Endodermal cell (in vitro differentiated cells): ENCODE measurements at regions not wholly inside any gene's neighbourhood (a gene's known extent, or its start where the extent isn't known, plus 50 kb on each side); places are given as distances from the start of the nearest gene placed in this dataset.
A peak's percentile ranks its signal among the peaks of the same experiment; 100 is the strongest.

Experiments used
- DNase-seq: peaks from one replicate; pipeline ENCODE4 v3.0.0-alpha.2; 2017
- H3K27ac ChIP-seq: 2 replicates; pipeline ENCODE4 v1.5.1; 2013; ENCODE audit warnings: mild to moderate bottlenecking, low read depth, low read length, moderate library complexity
- H3K27me3 ChIP-seq: 2 replicates; pipeline ENCODE4 v1.6.1; 2013; ENCODE audit warnings: mild to moderate bottlenecking, low read length, moderate library complexity; ENCODE audit not compliant: insufficient read depth, control insufficient read depth, poor library complexity, severe bottlenecking
- H3K36me3 ChIP-seq: 2 replicates; pipeline ENCODE4 v1.7.0; 2013; ENCODE audit warnings: mild to moderate bottlenecking, low read length, moderate library complexity; ENCODE audit not compliant: control insufficient read depth, insufficient read depth
- H3K4me1 ChIP-seq: one replicate; pipeline ENCODE4 v1.7.0; 2013; ENCODE audit warnings: low read length; ENCODE audit not compliant: control insufficient read depth, insufficient read depth
- H3K4me3 ChIP-seq: 2 replicates; pipeline ENCODE4 v1.5.1; 2013; ENCODE audit warnings: mild to moderate bottlenecking, low read length, moderate library complexity
- H3K9ac ChIP-seq: 2 replicates; pipeline ENCODE4 v1.6.1; 2013; ENCODE audit warnings: mild to moderate bottlenecking, low read length, moderate library complexity; ENCODE audit not compliant: poor library complexity, severe bottlenecking; ENCODE audit errors: extremely low read depth
- H3K9me3 ChIP-seq: 2 replicates; pipeline ENCODE4 v1.6.1; 2013; ENCODE audit warnings: mild to moderate bottlenecking, low read length, moderate library complexity; ENCODE audit not compliant: control insufficient read depth
- H3K27ac Mint-ChIP-seq: 2 replicates; pipeline ENCODE4 v1.8.0; 2020; ENCODE audit warnings: mixed read lengths
- H3K27me3 Mint-ChIP-seq: 2 replicates; pipeline ENCODE4 v1.8.0; 2021; ENCODE audit warnings: mild to moderate bottlenecking, mixed read lengths; ENCODE audit not compliant: insufficient read depth
- H3K36me3 Mint-ChIP-seq: 2 replicates; pipeline ENCODE4 v1.8.0; 2020; ENCODE audit warnings: low read depth, mixed read lengths
- H3K4me1 Mint-ChIP-seq: 2 replicates; pipeline ENCODE4 v1.8.0; 2020; ENCODE audit warnings: mixed read lengths
- H3K4me3 Mint-ChIP-seq: 2 replicates; pipeline ENCODE4 v1.8.0; 2020; ENCODE audit warnings: mild to moderate bottlenecking, moderate library complexity, mixed read lengths
- H3K9me3 Mint-ChIP-seq: 2 replicates; pipeline ENCODE4 v1.8.0; 2020; ENCODE audit warnings: mild to moderate bottlenecking, mixed read lengths
- WGBS, 2 experiments: methylation state at CpG; one replicate each; pipeline versions ENCODE4 v1.1.5 to v1.1.7; 2013; ENCODE audit warnings: missing lambda C conversion rate in 2 of 2, mixed read lengths in 1 of 2; ENCODE audit not compliant: insufficient coverage in 1 of 2, insufficient read length in 1 of 2; 5-methylcytosine and 5-hydroxymethylcytosine counted together
- TF ChIP-seq, protein P1 (sequence below): fragments of 200-600 bp; sonication (generic); conservative IDR thresholded peaks from 2 replicates; pipeline ENCODE4 v1.5.0; 2021; ENCODE audit warnings: antibody characterized with exemption, mild to moderate bottlenecking

DNA sequence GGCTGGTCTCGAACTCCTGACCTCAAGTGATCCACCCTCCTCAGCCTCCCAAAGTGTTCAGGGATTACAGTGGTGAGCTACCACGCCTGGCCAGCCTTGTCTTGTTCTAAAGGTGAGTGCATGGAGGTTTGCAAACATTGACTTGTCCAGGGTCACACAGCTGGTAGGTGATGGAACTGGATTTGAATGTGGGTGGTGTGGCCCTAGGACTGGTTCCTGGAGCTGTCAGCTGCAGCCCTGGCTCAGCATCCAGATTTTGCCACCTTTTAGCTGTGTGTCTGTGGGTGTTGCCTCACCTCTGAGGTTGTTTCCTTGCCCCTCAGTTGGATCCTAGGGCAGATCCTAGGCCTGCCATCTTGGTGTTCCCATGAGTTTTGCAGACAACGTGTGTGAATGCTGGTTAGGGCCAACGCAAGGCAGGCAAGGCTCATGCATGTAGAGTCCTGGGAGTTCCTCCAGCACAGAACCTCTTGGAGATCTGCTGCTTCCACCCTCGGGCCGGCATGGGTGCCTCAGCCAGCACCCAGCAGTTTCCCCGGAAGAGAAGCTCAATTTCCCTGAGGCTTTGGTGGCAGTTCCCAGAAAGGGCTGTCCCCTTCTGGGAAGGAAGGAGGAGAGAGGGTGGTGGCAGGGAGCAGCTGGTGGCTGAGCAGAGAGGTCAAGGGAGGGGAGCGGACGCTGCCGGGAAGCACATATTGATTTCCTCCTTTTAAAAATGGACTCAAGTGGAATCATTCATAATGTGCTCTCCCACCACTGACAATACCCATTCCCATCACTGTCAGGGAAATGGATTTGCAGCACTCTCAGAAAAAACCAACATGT, 127.6 kb upstream of the HS6ST1 start:
- Histone ChIP-seq H3K9me3 (no peaks in the 10 kb centered on the region), H3K9ac (no peak overlapping the region), H3K27me3 (no peaks in the 10 kb centered on the region), H3K27ac (peak overlapping the region; percentile 24), H3K4me1 (peaks cover 4% of the 10 kb centered on the region), H3K4me3 (no peak overlapping the region), H3K36me3 (no peaks in the 10 kb centered on the region)
- H3K27me3 Mint-ChIP-seq, result peaks cover 2% of the 10 kb centered on the region
- no peaks in the 10 kb centered on the region for H3K9me3 Mint-ChIP-seq
- 88 to 92% methylated on average over 5 to 10 of the region's 10 CpGs for WGBS, 2 experiments
- no peak overlapping the region for H3K27ac Mint-ChIP-seq
- TF ChIP-seq, protein P1, sequence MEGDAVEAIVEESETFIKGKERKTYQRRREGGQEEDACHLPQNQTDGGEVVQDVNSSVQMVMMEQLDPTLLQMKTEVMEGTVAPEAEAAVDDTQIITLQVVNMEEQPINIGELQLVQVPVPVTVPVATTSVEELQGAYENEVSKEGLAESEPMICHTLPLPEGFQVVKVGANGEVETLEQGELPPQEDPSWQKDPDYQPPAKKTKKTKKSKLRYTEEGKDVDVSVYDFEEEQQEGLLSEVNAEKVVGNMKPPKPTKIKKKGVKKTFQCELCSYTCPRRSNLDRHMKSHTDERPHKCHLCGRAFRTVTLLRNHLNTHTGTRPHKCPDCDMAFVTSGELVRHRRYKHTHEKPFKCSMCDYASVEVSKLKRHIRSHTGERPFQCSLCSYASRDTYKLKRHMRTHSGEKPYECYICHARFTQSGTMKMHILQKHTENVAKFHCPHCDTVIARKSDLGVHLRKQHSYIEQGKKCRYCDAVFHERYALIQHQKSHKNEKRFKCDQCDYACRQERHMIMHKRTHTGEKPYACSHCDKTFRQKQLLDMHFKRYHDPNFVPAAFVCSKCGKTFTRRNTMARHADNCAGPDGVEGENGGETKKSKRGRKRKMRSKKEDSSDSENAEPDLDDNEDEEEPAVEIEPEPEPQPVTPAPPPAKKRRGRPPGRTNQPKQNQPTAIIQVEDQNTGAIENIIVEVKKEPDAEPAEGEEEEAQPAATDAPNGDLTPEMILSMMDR, result no peak
- no peak overlapping the region for H3K4me3 Mint-ChIP-seq
- peak; percentile 31 for DNase-seq
- peaks cover 14% of the 10 kb centered on the region for H3K4me1 Mint-ChIP-seq
- no peaks in the 10 kb centered on the region for H3K36me3 Mint-ChIP-seq

DNA sequence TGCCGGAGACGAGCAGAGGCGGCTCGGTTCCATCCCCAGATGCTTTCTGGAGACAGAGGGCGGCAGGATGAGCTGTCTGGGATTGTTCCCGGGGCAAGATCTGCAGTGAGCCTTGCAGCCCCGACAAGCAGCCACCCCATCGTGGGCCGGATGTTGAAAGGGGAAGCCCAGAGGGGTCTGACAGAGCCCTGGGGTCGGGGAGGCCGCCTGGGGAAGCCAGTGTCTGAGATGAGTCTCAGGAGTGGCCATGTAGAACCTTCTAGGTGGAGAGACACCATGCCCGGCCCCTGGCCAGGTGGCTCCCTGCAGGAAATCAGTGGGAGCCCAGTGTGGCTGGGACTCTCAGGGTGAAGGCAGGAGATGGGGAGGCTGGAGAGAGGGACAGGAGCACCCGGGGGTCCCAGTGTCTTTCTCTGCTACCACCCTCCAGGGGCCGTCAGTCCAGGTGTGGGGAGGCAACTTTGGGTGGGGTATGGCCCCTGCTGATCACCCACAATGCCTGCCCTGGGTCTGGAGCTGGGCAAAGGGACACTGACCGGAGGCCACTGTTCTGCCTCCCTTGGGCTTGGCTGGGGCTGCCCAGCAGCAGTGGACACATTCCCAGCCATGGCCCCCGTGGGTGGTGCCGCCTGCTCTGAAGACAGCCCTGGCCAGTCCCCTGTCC, 128.3 kb upstream of the HS6ST1 start:
- WGBS, 2 experiments, result 92 to 99% methylated on average over 7 to 17 of the region's 17 CpGs
- H3K27me3 ChIP-seq, result no peaks in the 10 kb centered on the region
- peak; percentile 40 for DNase-seq
- Mint-ChIP-seq H3K4me1 (peaks cover 11% of the 10 kb centered on the region), H3K27ac (no peak overlapping the region), H3K4me3 (no peak overlapping the region), H3K9me3 (no peaks in the 10 kb centered on the region), H3K27me3 (no peaks in the 10 kb centered on the region), H3K36me3 (no peaks in the 10 kb centered on the region)
- no peaks in the 10 kb centered on the region for H3K36me3 ChIP-seq
- TF ChIP-seq, protein P1, result no peak
- H3K9me3 ChIP-seq, result no peaks in the 10 kb centered on the region
- peak overlapping the region; percentile 24 for H3K27ac ChIP-seq
- peaks cover 4% of the 10 kb centered on the region for H3K4me1 ChIP-seq
- H3K4me3 ChIP-seq, result no peak overlapping the region
- H3K9ac ChIP-seq, result no peak overlapping the region

DNA sequence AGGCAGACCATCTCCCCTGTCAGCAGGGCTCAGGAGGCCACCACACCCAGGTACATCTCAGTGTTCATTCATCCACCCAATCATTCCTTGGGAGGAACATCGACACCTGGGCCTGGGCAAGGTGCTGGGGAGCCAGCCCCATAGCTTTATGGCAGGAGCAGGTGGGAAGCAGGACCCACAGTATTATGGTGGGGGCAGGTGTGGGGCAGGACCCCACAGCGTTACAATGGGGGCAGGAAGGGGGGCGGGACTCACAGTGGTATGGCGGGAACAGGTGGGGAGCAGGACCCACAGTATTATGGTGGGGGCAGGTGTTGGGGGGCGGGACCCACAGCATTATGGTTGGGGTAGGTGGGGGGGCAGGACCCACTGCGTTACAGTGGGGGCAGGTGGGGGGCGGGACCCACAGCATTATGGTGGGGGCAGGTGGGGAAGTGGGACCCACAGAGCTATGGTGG, 128.9 kb upstream of the HS6ST1 start:
- no peak overlapping the region for H3K4me3 Mint-ChIP-seq
- H3K4me3 ChIP-seq, result no peak overlapping the region
- no peak overlapping the region for H3K27ac Mint-ChIP-seq
- H3K4me1 Mint-ChIP-seq, result peaks cover 6% of the 10 kb centered on the region
- peaks cover 4% of the 10 kb centered on the region for H3K4me1 ChIP-seq
- DNase-seq, result no peak
- no peaks in the 10 kb centered on the region for H3K9me3 ChIP-seq
- TF ChIP-seq, protein P1, result no peak
- H3K36me3 ChIP-seq, result no peaks in the 10 kb centered on the region
- no peak overlapping the region for H3K27ac ChIP-seq
- H3K27me3 ChIP-seq, result no peaks in the 10 kb centered on the region
- no peak overlapping the region for H3K9ac ChIP-seq
- no peaks in the 10 kb centered on the region for H3K36me3 Mint-ChIP-seq
- WGBS, 2 experiments, result 91 to 100% methylated on average over 1 to 5 of the region's 7 CpGs
- no peaks in the 10 kb centered on the region for H3K9me3 Mint-ChIP-seq
- peaks cover 2% of the 10 kb centered on the region for H3K27me3 Mint-ChIP-seq
